ENCODE measurements at regions not wholly inside any gene's neighbourhood (a gene's known extent, or its start where the extent isn't known, plus 50 kb on each side); places are given as distances from the start of the nearest gene placed in this dataset.

DNA sequence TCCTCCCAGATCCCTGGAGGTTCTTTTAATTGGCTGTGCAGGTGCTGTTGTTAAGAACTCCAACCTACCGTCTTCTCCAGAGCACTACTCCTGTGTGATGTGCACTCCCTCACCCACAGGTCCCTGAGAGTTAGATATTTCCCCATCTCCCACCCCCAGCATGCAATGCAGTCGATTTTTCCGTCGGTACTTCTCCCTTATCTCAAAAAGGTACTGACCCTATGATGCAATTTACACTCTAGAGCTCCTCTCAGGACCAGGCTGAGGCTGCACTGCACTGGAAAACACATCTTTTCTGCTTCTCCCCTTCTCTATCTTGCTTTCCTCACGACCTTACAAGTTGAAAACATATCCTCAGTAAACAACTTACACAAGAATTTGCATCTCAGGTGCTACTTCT lies 312.4 kb upstream of the TBX3 start:
- no peak for DNase-seq

DNA sequence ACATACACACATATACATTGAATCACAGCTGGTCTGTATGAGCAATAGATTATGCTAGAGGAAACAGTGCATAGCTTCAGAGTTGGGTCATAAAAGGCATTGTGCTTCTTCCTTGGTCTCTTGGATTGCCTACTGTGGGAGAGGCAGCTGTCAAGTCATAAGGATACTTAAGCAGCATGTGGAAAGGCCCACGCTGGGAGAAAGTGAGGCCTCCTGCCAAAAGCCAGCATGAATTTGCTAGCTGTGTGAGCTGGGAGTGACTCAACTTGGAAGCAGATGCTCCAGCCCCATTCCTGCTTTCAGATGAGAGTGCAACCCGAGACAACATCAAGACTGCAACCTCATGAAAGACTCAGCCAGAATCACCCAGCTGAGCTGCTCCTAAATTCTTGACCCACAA lies 311.9 kb upstream of the TBX3 start:
- no peak for DNase-seq

DNA sequence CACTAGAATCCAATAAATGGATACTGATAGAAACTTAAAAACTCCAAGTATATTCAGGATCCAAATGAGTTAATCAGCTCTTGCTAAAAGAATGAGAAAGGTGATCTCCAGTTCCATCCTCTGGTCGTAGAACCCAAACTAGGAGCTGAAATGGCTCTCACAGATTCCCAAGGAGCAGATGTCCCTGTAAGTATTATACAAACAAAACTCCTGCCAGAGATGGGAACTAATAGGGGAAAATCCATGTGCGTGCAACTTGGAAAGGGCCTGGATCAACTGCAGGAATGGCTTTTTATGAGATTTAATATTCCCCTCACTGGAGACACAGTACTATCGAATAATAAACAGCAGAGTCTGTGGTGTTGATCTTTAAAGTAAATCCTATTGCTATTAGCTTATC lies 309.2 kb upstream of the TBX3 start:
- DNase-seq, result no peak

DNA sequence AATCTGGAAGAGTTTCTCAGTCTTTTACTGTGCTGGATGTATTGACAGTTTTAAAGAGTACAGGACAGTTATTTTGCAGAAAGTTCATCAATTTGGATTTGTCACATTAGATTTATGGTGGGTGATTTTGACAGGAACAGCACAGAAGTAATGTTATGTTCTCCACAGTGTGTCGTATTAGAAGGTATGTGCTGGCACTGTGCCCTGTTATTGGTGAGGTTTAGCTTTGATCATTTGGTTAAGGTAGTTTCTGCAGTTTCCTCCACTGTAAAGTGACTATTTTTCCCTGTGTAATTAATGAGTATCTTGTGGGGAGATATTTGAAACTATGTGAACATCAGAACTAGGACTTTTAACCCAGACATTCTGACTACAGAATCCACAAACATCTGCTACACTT lies 308.5 kb upstream of the TBX3 start:
- DNase-seq, result no peak

DNA sequence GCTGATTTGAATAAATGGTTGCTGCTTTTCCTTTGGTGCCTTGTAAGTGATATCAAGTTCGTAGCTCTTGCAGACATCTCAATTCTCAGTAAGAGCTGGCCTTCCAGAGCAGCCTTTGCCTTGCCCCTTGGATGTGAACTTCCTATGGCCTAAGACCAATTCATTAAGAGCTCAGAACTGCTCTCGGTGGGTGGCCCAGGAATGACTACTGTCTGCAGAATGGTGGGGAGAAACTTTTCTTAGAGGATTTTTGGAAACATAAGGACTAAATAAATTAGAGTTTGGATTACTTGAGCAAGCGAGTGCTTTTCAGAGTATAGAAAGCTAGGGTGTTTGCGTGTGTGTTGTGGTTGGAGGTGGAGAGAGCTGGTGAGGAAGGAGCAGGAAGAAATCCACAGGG lies 306.4 kb upstream of the TBX3 start:
- DNase-seq, result no peak

DNA sequence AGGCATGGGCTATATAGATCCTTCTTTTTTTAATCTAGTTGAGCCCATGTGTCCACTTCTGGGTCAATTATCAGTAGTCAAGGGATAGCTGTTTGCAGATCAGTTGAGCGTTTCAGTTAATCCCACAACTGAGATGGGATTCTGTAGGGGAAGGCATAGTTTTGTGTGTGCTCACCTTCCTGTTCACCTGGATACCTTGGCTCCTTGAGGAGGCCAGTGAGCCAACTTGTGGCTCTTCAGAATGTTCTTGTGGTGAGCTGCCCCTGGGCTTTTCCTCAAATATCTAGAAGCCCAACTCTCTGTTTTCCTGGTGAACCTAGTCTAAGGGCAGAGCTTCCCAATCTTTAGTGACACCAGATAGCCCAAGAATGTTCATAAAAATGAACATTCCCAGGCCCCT lies 302.9 kb upstream of the TBX3 start:
- no peak for DNase-seq

DNA sequence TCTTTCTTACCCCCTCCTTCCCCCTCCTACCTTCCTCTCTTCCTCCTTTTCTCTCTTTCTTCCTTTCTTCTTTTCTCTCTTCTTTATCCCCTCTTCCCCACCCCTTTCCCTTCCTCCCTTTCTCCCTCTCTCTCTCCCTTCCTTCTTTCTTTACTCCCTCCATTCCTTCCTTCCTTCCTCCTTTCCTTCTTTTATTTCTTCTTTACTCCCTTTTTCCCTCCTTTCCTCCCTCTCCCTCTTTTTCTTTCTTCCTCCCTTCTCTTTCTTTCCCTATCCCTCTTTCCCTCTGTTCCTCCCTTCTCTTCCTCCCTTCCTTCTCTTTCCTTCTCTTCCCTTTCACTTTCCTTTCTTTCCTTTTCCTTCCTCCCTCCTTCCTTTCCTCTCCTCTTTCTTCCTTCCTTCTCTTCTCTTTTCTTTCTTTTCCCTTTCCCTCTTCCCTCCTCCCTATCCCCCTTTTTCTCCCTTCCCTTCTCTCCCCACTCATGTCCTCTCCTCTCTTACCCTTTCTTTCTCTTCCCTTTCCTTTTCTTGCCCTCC lies 302.3 kb upstream of the TBX3 start:
- DNase-seq, result no peak

DNA sequence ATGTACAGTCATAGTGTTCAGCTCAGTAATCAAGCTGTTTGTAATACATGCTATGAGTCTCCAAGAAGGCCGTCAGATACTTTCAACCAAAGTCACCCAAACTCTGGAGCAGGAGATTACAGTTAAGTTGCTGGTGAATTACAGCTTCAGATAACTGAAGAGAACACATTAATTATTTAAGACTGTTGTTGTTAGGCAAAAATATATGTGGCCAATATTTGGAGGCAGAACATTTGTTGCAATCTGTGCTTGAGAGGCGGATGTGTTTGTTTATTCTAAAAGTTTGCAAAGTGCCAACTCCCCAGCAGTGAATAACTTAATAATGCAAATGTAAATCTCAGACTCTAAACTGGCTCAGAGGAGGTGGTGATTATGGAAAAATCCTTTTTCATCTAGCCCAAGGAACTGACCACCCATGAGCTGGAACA lies 300.7 kb upstream of the TBX3 start:
- no peak for DNase-seq

DNA sequence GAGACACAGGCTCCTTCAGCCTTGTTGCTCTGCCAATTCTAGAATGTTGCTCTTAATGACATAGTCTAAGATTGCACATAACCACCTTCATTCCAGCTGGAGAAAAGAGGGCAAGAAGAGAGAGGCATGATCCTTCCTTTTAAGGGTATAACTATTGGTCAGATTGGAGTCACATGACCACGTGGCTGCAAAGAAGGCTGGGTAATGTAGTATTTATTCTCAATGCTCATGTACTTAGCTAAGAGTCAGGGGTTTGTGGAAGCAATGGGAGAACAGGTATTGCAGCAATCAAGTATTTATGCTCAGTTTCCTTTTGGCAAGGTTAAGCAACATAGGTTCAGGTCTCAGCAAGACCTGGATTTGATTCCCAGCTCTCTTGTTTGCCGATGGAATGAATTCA lies 298.8 kb upstream of the TBX3 start:
- no peak for DNase-seq

DNA sequence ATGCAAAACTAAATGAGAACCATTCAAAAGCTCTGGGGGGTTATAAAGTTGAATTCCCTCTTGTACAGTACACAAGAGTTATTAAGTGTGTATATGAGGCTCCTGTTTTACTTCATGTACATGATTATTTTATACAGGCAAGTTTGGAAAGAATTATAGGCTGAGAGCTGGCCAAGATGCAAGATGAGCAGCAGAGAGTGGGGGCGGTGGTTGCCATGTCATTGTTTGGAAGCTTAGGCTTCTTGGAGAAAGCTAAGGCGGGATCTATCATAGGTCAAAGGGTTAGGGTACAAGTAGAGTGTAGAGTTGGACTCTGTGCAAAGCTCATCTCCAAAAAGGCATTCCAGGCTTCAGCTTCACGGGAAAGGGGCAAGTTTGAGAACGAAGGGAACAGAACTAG lies 297.1 kb upstream of the TBX3 start:
- DNase-seq, result no peak

DNA sequence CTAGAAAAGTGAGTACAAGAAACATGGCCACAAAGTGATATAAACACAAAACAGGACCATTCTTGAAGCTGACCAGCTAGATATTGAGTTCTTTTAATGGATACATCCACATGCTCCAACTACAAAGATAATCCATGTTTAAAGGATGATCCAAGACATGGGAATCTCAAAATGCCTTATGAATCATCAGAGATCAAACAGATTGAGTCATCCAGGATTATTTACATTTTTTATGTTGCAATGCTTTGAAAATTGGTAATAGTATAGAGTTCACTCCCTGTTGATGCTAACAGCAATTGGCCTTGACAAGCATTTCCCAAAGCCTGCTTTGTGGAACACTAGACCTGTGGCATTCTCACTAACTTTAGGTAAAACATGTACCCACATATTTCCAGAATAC lies 293.0 kb upstream of the TBX3 start:
- no peak for DNase-seq

DNA sequence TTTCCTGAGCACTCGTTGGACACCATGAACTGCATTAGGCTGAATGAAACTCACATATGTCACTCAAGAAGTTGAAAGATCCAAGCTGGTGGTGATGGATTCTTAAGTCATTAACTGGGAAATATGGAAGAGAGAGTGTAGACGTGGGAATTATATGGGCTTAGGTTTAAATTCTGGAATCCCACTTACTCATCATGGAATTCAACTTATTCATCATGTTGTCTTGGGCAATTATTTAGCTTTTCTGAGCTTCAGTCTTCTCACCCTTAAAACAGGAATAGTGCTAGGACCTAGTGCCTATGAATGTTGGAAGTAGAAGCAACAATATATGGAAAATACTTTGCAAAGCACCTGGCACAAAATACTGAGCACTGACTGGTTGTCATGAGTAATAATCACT lies 292.4 kb upstream of the TBX3 start:
- DNase-seq, result no peak

DNA sequence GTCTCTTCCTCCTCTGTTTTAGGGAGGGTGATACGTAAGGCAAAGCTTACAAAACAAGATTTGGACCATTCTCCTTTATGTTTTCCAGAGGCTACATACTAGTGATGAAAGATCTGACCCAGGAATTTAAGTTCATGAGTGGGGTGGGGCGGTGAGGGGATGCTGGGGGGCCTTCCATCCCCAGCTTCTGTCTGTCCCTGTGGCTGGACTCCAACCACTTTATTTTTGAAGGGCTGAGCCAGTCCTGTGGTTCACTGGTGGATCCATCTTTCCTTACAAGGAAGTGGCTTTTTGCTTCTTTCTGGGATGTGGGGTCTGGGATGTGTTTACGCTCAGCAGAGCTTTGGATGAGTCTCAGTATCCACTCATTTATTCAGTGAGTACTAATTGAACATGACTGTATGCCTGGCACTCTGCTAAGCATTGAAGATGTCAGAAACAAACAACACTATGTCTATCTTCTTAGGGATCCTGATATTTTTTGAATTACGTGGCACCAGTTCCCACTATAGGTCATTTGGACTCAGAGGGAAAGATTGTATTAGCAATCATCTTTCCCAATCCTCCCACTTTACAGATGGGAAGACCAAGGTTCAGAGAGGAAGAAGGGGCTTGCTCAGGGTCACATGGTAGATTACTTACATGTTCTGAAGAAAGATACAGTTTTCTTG lies 291.8 kb upstream of the TBX3 start:
- no peak for DNase-seq

DNA sequence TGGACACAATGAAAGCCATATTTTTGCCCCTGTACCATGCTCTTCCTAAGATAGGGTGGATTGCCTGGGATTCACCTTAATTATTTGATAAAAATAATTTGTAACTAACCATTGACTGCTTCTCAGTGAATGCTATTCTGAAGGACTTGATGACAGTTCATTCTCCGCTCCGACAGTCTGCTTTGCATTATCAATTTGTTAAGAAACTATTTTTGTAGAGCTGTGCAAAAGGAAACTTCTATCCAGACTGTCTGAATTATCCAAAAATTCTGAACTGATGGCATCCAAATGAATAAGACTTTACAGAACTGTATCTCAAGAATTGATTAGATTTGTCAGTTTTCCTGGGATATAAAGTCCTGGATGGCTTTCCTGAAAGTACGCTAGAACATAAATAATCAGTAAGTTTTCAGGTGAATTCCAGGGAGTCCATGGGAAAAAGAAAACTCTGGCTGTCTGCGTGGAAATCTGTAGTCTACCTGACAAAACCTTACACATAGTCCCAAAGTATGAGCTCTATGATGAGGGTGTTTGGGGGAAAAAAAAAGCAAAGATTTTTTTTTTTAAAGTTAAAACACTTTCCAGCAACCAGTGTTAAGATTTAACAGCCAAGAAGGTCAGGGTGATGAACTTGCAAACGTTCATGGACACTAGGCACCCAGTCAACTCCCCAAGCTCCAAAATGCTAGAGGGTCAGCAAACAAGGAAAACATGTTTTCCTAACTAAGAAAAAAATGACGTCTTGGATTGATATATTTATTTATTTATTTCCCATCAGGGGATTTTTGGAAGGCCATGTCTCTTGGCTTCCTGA lies 291.1 kb upstream of the TBX3 start:
- no peak for DNase-seq

DNA sequence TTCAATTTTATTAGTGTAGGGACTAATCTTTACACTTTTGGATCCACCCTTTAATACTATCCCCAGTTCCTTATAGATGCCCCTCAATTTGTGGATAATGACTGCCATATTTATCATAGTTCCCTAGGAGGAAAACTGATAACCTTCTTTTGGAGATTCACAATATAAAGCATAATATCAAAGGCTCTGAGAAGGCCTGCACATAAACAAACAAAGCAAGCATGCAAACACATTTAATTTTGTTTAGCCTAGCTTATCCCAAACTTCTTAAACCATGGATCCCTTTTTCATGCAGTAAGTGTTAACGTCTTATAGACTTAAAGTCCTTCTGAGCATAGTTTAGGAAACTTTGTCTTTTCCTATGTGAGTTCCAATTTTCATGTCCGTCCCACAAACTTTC lies 290.4 kb upstream of the TBX3 start:
- DNase-seq, result no peak

DNA sequence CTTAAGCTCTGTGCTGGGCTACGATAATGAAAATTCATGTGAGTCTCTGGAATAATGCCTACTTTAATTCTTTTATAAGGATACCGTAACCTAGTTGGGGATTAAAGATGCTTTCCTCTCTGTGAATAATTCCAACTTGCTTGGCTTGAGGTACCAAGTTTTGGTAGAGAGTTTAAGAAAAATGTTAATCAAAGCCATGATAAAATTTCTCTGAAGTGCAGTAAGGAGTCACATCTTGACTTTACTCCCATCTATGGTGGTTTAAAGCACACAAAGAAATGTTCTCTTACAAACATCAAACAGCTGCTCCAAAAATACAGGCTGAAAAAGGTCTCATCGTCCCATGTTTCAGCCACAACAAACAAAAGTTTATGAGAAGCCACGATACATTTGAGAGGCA lies 284.8 kb upstream of the TBX3 start:
- DNase-seq, result no peak

DNA sequence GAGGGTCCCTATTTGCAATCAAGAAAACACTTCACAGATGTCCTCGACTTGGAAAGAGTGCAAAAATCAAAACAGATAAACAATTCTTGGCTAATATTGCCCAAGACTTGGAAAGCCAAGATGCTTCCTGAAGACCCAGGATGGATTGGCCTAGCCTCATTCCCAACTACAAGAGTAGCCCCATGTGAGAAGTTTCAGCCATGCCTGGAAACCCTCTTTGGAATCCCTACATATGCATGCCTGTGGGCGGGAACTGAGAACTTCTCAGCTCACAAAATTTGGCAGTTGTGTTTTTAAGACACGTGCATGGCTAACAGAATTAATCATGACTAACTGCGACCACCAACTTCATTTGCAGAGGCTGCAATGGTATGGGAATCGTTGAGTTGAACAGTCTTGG lies 283.2 kb upstream of the TBX3 start:
- DNase-seq, result no peak

DNA sequence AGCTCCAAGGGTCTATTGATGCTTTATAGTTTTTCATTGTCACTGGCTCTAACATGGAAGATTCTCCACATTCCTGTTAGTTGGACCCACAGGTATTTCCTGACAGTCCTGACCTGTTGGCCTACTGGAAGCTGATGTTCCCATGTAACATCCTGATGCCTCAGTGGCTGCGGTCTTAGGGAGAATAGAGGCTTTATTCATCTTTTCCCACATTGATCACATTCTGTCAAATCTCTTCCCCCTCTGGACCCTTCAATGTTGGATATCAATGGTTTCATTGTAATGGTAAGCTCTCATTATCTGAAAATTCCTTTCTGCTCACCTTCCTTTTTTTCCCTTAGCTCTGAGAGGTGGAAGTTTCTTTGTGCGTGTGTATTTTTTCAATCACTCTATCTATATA lies 280.9 kb upstream of the TBX3 start:
- DNase-seq, result no peak

DNA sequence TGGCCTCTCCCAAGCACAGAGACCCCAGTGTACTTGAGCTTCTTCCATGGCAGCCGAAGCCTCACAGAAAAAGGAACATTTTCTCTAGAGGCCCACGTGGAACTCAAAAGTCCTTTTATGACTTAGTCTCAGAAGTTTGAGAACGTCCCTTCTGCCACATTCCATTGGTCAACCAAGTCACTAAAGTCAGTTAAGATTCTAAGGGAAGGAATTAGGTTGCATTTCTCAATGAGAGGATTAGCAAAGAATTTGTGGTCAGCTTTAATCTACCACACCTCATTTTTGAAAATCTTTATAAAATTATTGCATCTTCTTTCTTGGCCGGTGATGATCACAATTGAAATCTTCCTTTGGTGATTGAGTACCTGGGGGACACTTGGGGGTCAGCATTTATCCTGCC lies 279.9 kb upstream of the TBX3 start:
- DNase-seq, result no peak

DNA sequence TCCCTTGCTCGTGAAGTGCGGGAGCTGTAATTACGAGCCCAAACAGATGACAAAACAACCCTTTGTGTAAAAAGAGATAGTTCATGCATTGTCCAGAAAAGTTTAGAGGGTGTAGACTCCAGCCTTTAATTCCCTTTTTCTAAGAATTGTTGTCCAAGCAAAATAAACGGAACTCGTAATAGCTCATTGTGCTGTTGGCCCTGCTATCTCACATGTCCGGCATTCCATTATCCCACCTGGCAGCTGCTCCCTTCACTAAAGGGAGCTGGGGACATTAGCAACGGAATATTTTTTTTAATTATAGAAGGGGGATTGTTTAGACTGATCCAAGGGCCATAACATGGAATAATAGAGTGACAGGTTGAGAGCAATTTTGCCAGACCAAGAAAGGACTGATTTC lies 277.5 kb upstream of the TBX3 start:
- DNase-seq, result no peak

DNA sequence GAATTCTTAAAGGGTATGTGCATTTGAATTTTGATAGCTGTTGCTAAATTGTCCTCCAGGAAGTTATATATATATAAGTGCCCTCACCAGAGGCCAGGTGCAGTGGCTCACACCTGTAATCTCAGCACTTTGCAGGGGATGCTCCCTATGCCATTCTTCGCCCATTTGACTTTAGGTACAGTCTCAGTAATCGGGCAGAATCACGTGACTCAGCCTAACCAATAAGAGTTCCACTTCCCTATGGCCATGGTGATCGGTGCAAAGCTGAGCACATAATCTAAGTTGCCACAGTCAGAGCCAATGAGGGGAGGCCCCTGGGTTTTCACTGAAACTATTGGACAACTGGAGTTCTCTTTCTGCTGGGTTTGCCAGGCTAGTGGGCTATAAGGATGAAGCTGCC lies 274.6 kb upstream of the TBX3 start:
- no peak for DNase-seq

DNA sequence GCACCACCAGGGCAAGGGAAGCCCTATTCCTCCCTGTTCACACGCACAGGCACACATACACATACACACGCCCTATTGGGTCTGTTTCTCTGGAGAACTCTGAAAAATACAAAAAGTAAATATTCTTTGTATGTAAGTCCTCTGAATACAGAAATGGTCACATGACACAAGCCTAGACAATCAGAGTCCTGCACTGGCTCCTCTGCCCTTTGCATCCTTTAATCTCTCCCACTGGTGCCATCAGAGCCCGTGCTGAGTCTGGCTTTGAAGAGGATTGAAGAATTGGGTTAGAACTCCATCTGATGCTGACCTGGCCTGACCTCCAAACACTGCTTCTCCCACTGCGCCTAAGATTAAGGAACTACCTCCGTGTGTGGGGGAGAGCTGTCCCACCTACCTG lies 273.2 kb upstream of the TBX3 start:
- no peak for DNase-seq

DNA sequence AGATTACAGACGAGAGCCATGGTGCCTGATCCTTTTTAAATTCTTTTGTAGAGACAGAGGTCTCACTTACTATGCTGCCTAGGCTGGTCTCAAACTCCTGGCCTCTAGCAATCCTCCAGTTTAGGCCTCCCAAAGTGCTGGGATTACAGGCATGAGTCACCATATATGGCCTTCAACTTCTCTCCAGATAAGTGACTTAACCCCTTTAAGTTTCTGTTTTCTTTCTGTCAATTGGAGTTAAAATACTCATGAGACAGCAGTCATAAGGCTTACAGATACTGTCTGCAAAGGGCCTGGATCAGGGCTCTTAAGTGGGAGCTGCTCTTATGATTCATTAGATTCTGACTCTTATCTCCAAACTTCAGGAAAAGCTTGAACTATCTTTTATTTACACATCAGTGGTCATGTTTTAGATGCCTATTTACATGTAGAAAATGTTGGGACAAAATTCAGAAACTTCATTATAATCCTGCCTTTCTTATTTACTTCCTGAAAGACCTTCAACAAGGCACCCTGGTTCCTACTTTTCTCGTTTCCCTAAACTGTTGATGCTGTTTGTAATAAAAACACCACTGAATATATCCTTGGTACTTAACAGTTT lies 271.5 kb upstream of the TBX3 start:
- no peak for DNase-seq

DNA sequence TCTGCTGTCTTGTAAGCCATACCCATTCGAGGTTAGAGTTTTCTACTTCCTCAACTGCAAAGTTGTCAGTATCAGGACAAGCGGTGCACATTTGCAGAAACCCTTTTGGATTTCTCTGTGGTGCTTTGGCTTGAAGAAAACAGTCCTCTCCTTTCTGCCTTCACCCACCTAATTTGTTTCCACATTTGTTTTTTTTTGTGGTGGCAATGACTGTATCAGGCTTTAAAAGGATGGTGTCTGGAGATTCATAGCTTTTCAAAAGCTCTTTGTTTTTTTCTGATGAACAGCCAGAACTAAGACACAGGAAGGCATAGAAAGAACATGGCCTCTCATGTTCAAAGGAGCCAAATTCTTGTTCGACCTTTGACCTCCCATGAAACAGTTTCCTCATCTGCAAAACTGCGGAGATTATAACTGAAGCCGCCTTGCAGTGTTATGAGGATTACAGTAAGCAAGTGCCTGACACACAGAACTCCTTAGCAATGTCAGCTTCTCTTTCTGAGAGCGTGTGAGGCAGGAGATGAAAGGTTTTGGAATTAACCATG lies 270.6 kb upstream of the TBX3 start:
- DNase-seq, result no peak

Measured in NCI-H2227 treated with DMSO at 0.1 percent for 48 hours (cell line).